CD4-positive, alpha-beta T cell treated with Interleukin-10 for 1 hour (primary cell): ENCODE measurements at regions not wholly inside any gene's neighbourhood (a gene's known extent, or its start where the extent isn't known, plus 50 kb on each side); places are given as distances from the start of the nearest gene placed in this dataset.
"Not testable (repeated sequence)": the region's sequence is repeated elsewhere in the genome, so short reads cannot be mapped to it uniquely, and the experiment has no call there.

Source experiments
- DNase-seq: peaks from one replicate; pipeline ENCODE4 v3.0.0-alpha.2; 2020

DNA sequence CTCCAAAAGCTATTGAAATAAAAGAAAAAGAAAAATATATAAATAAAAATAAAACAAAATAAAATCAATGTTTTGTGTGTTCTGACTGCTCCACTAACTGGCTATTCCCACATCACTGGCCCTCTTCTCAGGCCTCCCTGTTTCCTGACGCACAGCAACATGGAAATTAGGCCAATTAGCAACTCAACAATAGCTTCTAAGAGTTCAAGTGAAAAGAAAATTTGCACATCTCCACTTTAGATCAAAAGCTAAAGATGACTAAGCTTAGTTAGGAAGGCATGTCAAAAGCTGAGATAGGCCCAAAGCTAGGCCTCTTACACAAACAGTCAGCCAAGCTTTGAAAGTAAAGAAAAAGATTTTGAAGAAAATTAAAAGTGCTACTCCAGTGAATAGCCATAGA is 200.8 kb downstream of the DUSP6 start:
- no peak for DNase-seq

DNA sequence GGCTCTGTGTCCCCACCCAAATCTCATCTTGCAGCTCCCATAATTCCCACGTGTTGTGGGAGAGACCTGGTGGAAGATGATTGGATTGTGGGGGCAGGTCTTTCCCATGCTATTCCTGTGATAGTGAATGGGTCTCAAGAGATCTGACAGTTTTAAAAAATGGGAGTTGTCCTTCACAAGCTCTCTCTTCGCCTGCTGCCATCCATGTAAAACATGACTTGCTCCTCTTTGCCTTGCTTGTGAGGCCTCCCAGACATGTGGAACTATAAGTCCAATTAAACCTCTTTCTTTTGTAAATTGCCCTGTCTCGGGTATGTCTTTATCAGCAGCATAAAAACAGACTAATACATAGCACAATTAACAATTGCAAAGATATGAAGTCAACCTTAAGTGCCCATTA is 201.5 kb downstream of the DUSP6 start:
- DNase-seq = not testable (repeated sequence)

DNA sequence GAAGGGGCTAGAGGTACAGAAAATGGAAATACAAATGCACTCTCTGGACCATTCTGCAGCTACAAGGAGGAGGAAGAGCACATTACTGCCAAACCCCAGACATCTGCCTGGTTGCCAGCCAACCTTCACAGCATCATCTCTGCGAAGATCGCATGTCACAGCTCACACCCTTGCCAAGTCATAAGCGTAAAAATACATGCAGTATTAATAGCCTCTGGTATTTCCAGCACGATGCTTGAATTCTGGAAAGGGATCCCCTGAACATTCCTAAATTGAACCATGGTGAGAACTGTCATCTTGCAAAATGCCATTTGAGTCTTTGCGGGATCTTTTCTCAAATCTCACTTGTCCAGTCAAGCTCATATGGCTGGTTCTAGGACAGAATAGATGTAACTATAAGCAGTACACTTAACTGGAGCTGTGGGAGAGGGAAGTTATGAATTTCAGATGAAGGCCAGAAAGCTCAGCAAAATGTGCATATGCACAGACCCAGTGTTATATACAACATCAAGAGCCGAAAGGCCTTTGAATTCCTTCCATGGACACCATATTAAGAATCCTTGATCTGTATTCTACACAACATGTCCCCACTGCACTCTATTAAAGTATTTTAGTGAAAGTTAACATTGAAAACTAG is 211.6 kb downstream of the DUSP6 start:
- no peak for DNase-seq

DNA sequence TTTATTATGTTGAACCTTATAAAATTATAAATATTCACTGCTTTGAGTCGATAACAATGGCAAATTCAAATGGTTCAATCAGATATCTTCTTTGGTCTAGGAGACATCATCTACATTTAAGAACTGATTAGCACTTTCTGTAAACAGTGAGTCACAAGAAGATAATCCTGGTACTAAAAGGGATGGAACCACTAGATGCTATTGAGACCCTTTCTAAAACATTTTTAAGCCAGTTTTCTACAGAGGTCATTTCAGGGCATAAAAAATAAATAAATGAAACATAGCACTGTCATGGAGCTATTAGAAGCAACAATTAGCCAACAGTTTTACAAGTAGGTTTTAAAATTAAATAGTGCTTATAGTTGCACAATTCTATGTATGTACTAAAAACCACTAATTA is 212.2 kb downstream of the DUSP6 start:
- DNase-seq = no peak

DNA sequence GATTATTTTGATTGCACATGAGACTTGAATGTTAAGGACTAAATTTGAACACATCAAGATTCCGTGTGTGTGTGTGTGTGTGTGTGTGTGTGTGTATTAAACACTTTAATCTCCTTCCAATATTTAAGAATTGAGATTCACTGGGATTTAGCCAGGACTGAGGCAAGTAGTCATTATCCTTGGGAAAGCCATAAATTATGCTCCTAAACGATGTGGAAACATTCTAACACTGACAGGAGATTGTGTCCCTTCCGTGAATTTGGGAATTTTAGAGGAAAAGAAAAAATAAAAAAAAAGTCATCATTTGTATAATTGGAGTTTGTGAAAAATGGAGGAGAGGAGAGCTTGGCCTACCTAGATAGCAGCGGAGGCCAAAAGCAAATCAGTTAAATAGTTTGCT is 212.9 kb downstream of the DUSP6 start:
- no peak for DNase-seq

DNA sequence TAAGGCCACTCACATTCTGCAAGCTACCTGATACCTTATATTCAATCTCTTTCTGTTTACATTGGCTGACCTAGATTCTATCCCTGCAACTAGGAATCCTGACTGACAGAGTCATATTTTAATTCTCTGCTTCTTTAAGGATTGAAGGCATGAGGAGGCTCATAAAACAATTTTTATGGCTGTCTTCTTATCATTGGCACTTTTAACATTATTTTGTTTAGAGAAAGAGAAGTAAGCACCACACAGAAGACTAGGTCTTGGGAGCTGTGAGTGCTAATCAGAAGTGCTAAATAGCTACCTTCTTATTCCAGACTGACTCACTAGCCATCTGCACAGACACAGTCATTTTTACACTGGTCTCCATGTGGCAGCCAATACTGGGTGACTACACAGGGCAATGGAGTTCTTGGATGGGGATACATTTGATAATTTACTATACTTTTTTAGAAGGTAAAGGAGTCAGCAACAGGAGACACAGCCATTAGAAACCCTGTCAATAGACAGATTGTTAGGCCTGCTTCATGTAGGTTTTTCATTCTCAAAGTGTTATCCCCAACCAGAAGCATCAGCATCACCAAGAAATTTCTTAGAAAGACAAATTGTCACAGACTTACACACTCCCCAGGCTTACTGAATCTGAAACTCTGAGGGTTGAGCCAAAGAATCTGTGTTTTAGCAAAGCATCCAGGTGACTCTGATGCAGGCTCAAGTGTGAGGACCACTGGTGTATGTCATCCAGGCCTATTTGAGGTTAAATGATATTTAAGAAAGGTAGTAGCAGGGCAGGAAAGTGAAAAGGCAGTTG is 214.1 kb downstream of the DUSP6 start:
- no peak for DNase-seq

DNA sequence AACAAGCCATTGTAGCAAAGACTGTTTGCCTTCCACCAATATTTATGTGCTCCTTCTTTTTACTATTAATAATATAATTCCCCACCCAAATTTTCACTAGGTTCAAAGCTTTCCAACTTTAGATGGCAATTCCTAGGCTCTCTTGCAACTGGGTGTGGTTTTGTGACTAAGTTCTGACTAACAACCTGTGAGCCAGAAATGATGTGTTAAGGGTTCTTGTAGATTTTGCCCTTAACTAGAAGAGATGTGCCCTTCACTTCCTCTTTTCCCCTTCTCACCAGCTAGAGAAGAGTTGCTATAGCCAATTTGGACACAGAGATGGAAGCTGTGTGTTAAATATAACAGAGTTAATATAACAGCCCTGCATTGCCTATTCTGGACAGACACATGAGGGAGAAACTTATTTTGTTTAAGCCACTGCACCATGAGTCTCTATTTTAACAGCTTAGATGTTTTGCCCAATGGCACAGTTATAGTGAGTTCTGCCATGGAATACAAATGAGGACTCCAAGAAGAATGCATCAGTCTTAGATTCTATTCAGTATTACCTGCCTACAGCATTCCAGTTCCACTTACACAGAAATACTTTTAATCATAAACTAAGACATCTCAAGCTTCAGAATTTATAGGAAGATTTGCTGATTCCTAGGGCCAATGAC is 216.2 kb downstream of the DUSP6 start:
- no peak for DNase-seq

DNA sequence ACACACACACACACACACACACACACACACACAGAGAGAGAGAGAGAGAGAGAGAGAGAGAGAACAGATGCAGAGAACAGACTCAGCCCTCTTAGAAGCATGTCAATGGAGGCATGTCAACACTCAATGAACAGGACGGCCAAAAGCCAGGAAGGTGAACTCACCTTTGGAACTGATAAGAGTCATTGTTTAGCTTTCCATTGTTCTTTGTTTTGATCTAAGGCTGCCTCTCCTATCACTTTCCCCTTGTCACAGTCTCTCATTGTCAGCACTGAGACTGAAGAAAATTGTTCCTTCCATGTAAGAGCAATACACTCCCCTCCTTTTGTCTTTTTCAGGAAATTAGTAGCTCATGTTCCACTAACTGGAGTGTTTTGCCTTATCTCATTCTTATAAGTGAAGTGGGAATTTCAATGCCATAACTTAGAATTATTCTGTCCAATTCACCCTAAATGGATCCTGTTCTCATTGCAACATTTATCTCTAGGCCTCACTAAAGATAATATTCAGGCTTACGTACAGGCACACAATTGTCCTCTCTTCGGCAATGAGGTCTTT is 218.0 kb downstream of the DUSP6 start:
- DNase-seq = no peak

DNA sequence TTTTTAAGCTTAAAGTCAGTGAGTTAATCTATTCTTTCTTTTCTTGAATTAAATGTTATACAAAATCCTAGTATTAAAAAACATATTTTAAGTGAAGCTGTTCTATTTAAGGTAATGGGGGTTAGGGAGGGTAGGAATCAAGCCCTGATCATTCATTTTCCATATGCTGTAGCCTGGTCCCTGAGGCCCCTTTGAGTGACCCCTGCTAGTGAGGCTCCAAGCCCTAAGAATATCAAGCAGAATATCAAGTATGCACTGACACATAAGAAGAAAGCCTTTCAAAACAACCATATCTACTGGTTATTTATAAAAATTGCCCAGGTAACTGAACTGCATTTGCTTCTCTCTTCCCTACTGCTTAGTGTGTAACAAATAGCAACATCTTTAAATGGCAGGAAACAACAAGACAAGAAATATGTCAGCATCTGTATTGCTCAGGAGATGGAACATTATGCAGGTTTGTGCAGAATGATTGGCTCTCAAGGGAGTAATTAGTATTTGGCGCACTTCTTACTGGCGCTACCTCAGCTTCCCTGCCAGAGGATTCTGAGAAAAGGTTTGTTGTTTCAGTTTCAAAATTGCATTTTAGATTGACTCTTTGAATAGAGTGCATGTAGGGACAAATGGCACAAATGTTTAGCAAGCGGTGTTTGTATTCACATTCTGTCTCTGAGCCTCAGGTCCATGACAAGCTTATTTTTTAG is 223.0 kb downstream of the DUSP6 start:
- DNase-seq = no peak

DNA sequence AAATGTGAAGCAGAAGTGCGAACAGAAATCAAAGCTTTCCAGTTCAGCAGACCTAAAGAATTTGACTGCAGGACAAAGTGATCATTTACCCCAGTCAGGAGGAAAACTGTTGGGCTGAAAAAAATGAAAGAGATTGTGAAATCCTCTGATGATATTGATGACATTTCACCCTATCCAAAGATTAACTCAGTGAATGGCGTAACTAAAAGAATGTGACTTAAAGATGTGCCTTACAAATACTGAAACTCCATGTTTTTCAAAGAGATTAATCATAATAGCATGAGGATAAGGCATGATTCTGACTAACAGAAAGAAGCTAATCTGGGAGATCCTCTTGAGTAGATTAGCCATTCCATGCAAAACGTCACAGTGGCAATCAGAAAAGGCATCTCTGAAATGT is 225.6 kb downstream of the DUSP6 start:
- DNase-seq = no peak

DNA sequence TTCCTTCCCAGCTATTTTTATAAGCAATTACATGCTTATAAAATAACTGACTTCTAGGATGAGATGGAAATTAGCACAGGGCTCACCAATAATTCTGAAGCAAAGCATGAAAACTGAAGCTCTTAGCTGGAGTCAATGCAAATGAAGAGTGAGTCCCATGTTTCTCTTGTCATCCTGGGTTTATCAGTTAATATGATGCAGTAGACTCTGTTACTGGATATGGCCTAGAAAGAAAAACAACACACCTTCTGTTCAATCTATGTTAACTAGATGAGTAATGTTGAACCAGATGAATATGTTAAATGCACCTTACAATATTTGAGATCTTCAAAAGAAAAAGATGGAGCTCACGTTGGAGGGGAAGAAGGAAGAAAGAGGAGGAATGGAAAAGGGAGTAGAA is 229.4 kb downstream of the DUSP6 start:
- no peak for DNase-seq

DNA sequence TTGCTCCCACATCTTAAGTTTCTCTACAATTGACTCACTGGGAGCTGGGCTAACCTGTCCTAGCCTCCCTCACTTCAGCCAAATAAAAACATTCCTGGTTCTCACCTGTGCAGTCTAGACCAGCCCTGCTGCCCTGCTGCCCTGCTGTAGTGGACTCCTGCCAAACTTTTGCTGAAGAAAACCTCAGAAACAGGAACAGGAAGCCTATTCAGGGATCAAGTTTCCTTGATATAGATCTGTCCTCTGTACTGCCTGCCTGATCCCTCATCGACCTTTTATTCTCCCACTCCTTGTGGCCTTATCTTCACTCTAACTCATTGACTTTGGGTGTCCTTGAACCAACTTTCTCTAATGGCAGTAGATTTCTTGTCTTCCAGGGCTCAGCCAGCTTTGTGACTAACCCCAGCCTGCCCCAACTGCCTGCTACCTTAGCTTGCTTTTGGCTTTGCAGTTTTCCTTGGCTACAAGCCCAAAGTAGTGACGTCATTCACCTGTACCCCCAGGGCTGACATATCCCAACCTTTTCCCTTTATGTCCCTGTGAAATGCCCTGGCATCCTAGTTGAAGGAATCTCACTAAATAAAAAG is 234.8 kb downstream of the DUSP6 start:
- no peak for DNase-seq

DNA sequence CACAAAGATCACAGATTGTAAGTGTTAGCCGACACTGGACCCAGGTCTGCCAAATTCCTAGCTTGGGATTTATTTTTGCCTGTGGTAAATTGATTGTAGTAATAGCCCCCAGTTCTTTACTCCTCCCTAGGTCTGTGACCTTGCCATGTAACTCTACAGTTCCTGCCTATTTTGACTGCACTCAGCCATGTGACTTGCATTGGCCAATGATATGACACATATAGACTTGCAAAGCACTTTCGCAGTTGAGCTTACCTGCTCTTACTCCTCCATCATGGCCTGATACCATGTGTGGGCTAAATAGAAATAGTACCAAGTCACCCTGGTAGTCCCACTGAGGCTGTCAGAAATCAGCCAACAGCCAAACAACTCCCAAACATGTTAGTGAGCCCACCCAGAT is 240.3 kb downstream of the DUSP6 start:
- DNase-seq = no peak

DNA sequence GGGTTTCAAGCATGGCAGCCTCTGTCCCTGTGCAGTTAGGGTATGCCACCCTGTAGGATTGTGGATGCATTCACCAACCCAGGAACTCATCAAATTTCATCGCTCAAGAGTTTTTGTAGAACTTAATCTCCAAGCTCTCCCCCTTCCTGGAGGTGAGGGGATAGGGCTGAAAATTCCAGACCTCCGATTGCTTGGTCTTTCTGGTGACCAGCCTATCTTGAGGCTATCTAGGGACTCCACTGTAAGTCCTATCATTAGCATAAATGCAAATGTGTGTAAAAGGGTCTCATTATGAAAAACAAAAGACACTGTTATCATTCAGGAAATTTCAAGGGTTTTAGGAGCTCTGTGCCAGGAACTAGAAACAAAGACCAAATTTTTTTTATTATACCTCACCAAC is 244.0 kb downstream of the DUSP6 start:
- no peak for DNase-seq

DNA sequence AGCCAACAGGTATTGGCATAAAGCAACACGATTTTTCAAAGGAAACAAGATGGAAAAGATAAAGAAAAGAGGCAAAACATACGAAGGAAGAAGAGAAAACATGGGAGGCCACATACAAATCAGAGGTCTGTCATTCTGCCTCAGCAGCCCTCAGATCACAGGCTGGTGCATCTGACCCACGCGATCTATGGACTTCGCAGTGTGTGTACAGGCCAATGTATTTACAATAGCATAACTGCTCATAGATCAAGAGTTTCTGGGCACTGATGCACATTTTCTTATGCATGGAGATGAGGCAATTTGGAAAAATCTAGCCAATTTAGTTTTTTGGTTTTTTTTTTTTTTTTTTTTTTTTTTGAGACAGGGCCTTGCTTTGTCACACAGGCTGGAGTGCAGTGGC is 245.4 kb downstream of the DUSP6 start:
- no peak for DNase-seq

DNA sequence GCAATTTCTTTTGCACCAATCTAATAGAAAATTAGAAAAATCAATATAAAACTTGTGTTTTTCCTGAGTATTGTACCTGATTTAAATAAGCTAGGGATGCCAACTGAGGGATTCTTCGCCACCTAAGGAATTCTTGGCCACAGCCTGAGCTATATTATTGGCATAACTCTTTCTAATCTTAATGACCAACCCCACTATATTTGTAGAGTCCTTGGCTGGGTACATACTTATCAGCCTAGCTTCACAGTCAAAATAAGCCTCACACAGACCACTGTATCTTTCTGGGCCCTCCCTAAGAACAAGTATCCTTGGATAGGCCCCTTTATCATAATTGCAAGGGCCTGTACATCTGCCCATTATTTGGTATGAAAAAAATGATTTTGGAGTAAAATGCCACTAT is 247.1 kb downstream of the DUSP6 start:
- no peak for DNase-seq

DNA sequence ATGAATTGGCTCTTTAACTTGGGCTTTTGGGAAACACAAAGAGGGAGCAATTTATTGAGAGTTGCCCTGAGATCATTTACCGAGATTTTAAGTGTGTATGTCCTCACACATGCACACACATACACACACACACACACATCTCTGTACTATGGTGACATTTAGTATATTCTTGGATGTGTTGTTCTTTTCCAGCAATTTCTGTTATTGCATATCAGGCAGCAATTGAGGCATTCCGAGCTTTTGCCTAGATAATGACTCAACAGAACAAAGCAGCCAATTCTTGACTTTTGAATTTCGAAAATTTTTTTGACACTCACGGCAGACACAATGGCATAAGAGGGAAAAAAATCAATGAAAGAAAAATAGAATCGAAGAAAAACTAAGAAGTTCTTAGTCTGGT is 248.5 kb downstream of the DUSP6 start:
- no peak for DNase-seq

DNA sequence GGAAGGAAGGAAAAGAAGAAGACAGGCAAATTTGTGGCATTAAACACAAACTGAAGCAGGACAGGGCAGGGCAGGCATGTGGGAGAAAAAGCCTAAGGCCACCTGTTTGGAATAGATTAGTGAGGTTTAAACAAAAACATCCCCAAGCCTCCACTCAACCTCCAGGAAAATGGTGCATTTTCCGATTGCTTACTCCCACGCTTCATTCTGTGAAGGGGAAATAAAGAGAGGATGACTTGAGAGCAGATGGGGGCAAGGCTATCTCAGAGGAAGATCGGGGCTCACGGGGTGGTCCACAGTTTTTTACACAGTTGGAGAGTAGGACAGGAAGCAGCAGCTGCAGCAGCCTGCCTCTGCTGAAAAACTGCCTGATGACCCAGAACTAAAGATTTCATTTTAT is 250.9 kb downstream of the DUSP6 start:
- no peak for DNase-seq

DNA sequence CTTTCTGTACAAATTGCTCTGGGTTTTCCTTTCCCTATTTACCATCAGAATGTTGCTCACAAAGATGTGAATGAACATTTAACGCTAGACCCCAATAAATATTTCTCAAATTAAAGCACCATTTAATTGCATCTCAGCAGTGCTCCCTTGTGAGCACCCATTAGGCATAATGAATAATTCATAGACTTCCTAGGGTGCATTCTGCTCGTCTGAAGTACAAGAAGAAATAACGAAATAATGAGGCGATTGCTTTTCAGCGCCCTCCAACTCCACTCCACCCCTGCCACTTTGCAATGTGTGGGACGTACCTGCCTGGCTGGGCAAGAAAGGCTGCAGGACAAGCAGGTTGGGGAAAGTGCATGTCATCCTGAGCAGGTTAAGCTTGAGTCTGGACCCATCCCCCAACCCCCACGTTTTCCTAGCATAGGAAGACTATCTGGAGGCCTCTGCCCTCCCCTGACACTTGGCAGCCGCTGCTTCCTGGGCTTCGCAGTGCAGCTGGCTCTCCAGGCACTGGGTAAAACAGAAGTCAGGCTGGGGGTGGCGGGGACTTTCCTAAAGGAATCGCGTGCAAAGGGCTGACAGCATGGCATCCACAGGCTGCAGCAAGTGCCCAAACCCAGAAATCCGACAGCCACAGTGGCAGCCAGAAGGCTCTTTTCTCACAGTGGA is 253.7 kb downstream of the DUSP6 start:
- DNase-seq = no peak

DNA sequence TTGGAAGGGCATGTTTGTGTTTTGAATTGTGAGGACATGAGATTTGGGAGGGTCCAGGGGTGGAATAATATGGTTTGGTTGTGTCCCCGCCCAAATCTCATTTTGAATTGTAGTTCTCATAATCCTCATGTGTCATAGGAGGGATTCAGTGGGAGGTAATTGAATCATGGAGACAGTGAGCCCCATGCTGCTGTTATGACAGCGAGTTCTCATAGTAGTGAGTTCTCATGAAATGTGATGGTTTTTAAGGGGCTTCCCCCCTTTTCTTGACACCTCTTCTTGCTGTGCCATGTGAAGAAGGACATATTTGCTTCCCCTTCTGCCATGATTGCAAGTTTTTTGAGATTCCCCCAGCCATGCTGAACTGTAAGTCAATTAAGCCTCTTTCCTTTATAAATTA is 260.0 kb downstream of the DUSP6 start:
- DNase-seq = no peak

DNA sequence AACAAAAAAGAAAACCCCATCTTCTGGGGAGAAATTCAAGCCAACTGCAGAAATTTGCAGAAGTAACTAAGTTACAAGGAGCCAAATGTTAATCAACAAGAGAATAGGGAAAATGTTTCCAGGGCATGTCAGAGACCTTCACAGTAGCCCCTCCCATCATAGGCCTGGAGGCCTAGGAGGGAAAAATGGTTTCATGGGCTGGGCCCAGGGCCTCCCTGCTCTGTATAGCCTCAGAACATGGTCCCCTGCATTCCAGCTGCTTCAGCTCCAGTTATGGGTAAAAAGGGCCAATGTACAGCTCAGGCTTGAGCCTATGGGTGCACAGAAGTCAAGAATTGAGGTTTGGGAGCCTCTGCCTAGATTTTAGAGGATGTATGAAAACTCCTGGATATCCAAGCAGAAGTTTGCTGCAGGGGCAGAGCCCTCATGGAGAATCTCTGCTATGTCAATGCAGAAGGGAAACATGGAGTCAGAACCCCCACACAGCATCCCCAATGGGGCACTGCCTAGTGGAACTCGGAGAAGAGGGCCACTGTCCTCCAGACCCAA is 260.9 kb downstream of the DUSP6 start:
- no peak for DNase-seq

DNA sequence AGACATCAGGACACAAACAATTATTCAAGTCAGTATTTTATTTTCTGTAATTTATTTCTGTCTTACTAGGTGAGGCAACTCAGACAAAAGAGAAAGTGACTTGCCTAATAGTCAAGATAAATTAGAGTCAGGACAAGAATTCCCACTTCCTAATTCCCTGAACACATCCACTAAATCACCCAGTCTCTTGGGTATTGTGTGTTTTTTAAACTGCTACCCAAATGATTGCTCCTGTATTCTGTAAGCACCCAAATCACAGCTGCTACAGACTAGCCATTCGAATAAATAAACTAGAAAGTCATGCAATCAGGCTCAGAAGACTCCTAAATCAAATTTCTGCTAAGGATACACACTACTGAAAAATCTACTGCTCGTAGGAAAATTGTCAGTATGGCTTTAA is 263.0 kb downstream of the DUSP6 start:
- no peak for DNase-seq
